SK-N-SH treated with all-trans-retinoic acid at 6 μM for 48 hours (cell line): ENCODE measurements at regions not wholly inside any gene's neighbourhood (a gene's known extent, or its start where the extent isn't known, plus 50 kb on each side); places are given as distances from the start of the nearest gene placed in this dataset.

Experiments used
- ATAC-seq: fragments of 200-7000 bp; cut with Tn5 transposase; 3 replicates; pipeline ENCODE4 v1.9.1; 2020; ENCODE audit warnings: mild to moderate bottlenecking, moderate library complexity
- ARNTL ChIP-seq: fragments of 450-650 bp; formaldehyde crosslinking; IDR thresholded peaks from 2 replicates; pipeline ENCODE4 v1.5.0; 2020; ENCODE audit warnings: low read depth, mild to moderate bottlenecking, moderate library complexity, borderline replicate concordance
- BACH2 ChIP-seq: fragments of 250-450 bp; sonication (Bioruptor Pico); IDR thresholded peaks from 2 replicates; pipeline ENCODE4 v1.9.0; 2021; ENCODE audit warnings: mild to moderate bottlenecking, borderline replicate concordance
- CREB5 ChIP-seq: fragments of 250-450 bp; sonication (Bioruptor Pico); IDR thresholded peaks from 2 replicates; pipeline ENCODE4 v1.5.1; 2020; ENCODE audit warnings: low read depth, mild to moderate bottlenecking, moderate library complexity
- CSDC2 ChIP-seq: fragments of 250-450 bp; sonication (Bioruptor Pico); IDR thresholded peaks from 2 replicates; pipeline ENCODE4 v1.5.0; 2020; ENCODE audit warnings: mild to moderate bottlenecking, moderate library complexity
- ESRRG ChIP-seq: fragments of 250-450 bp; sonication (Bioruptor Pico); IDR thresholded peaks from 2 replicates; pipeline ENCODE4 v1.6.1; 2021; ENCODE audit warnings: mild to moderate bottlenecking
- GLIS3 ChIP-seq: fragments of 250-450 bp; sonication (Bioruptor Pico); IDR thresholded peaks from 2 replicates; pipeline ENCODE4 v1.5.0; 2020; ENCODE audit warnings: mild to moderate bottlenecking, moderate library complexity
- ISL1 ChIP-seq: fragments of 250-450 bp; sonication (Bioruptor Pico); IDR thresholded peaks from 2 replicates; pipeline ENCODE4 v2.1.2; 2022; ENCODE audit warnings: mild to moderate bottlenecking, moderate library complexity
- OSR1 ChIP-seq: fragments of 250-450 bp; sonication (Bioruptor Pico); IDR thresholded peaks from 2 replicates; pipeline ENCODE4 v1.8.0; 2022; ENCODE audit warnings: moderate library complexity, mild to moderate bottlenecking, inconsistent platforms
- PATZ1 ChIP-seq: fragments of 250-450 bp; sonication (Bioruptor Pico); IDR thresholded peaks from 2 replicates; pipeline ENCODE4 v1.8.0; 2020; ENCODE audit warnings: mild to moderate bottlenecking, moderate library complexity, borderline replicate concordance
- PPARA ChIP-seq: fragments of 250-450 bp; sonication (Bioruptor Pico); IDR thresholded peaks from 2 replicates; pipeline ENCODE4 v1.5.0; 2020; ENCODE audit warnings: mild to moderate bottlenecking, borderline replicate concordance
- RARB ChIP-seq: fragments of 250-450 bp; sonication (Bioruptor Pico); IDR thresholded peaks from 2 replicates; pipeline ENCODE4 v1.8.0; 2021; ENCODE audit warnings: mild to moderate bottlenecking, moderate library complexity
- SNAI2 ChIP-seq: fragments of 250-450 bp; sonication (Bioruptor Pico); IDR thresholded peaks from 2 replicates; pipeline ENCODE4 v1.5.0; 2020; ENCODE audit warnings: mild to moderate bottlenecking, moderate library complexity
- TOX ChIP-seq: fragments of 250-450 bp; sonication (Bioruptor Pico); IDR thresholded peaks from 2 replicates; pipeline ENCODE4 v1.8.0; 2021; ENCODE audit warnings: mild to moderate bottlenecking, moderate library complexity, borderline replicate concordance
- ZC3H10 ChIP-seq: fragments of 250-450 bp; sonication (Bioruptor Pico); IDR thresholded peaks from 2 replicates; pipeline ENCODE4 v1.5.1; 2021; ENCODE audit warnings: mild to moderate bottlenecking, moderate library complexity
- ZFP3 ChIP-seq: fragments of 250-450 bp; sonication (Bioruptor Pico); IDR thresholded peaks from 2 replicates; pipeline ENCODE4 v1.5.0; 2020; ENCODE audit warnings: mild to moderate bottlenecking, moderate library complexity
- ZFP30 ChIP-seq: fragments of 450-650 bp; formaldehyde crosslinking; IDR thresholded peaks from 2 replicates; pipeline ENCODE4 v1.5.0; 2022; ENCODE audit warnings: mild to moderate bottlenecking, moderate library complexity
- ZNF565 ChIP-seq: fragments of 450-650 bp; formaldehyde crosslinking; conservative IDR thresholded peaks from 2 replicates; pipeline ENCODE4 v1.5.0; 2020; ENCODE audit warnings: low read depth, mild to moderate bottlenecking, moderate library complexity
- ZNF70 ChIP-seq: fragments of 450-650 bp; formaldehyde crosslinking; IDR thresholded peaks from 2 replicates; pipeline ENCODE4 v1.5.0; 2020; ENCODE audit warnings: mild to moderate bottlenecking, moderate library complexity
- ZNF8 ChIP-seq: fragments of 450-650 bp; formaldehyde crosslinking; IDR thresholded peaks from 2 replicates; pipeline ENCODE4 v1.5.0; 2020; ENCODE audit warnings: mild to moderate bottlenecking, moderate library complexity
- TF ChIP-seq, protein P1 (sequence below): fragments of 250-450 bp; sonication (Bioruptor Pico); IDR thresholded peaks from 2 replicates; pipeline ENCODE4 v1.5.0; 2020; ENCODE audit warnings: mild to moderate bottlenecking, moderate library complexity
- TF ChIP-seq, protein P2 (sequence below): fragments of 250-450 bp; sonication (Bioruptor Pico); IDR thresholded peaks from 2 replicates; pipeline ENCODE4 v1.8.0; 2021; ENCODE audit warnings: low read depth, mild to moderate bottlenecking, moderate library complexity, borderline replicate concordance

- TF ChIP-seq PATZ1 (CRISPR knock-in tag) (0 out of 2 replicates have a peak, but pooled peaks have one; percentile 58), ZFP30 (no peak), SNAI2 (CRISPR knock-in tag) (peak; percentile 76), TOX (no peak), BACH2 (CRISPR knock-in tag) (no peak)
- TF ChIP-seq, all 23 proteins: peak for 10
Measured at GRCh38 chr11:7154881-7155361, 66.1 kb downstream of the RBMXL2 start (continued).

DNA sequence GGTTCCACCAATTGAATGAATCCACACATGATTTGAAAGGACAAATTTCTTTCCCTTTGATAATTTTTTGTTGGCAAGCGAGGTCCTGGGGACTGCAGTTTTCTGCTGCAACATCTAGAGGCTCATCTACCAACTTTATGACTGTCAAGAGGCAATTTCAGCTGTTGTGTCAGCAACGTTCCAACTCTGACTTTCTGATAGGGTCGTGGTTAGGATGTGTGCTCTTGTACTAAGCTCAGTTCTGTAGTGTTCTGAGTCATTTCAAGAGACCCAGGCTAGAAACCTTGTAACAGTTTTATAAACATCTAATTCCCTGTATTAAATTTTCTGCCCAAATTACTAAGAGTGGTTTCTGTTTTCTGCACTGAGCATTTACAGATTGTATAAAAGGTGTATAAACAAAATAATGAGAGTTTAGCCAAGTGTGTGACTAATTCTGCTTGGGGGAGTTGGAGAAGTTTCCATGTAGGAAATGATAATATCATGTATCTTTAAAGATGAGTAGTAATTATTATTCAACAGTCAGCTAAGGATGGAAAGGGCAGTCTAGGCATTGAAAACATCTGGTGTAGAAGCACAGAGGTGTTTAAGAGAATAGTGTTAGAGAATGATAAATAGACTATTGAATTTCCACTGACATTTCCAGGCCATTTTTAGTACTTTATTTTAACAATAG lies 72.2 kb downstream of the RBMXL2 start:
- TF ChIP-seq PPARA (CRISPR knock-in tag) (no peak), GLIS3 (no peak), CREB5 (no peak), ISL1 (CRISPR knock-in tag) (no peak), OSR1 (CRISPR knock-in tag) (no peak), TOX (no peak), ZC3H10 (no peak), CSDC2 (CRISPR knock-in tag) (no peak), PATZ1 (CRISPR knock-in tag) (no peak), RARB (CRISPR knock-in tag) (no peak), ZNF70 (no peak), SNAI2 (CRISPR knock-in tag) (no peak), ZFP30 (no peak), ZNF565 (CRISPR knock-in tag) (no peak), BACH2 (CRISPR knock-in tag) (no peak), ESRRG (no peak), ZNF8 (CRISPR knock-in tag) (no peak), ARNTL (CRISPR knock-in tag) (no peak), ZFP3 (CRISPR knock-in tag) (no peak)
- TF ChIP-seq, protein P1, sequence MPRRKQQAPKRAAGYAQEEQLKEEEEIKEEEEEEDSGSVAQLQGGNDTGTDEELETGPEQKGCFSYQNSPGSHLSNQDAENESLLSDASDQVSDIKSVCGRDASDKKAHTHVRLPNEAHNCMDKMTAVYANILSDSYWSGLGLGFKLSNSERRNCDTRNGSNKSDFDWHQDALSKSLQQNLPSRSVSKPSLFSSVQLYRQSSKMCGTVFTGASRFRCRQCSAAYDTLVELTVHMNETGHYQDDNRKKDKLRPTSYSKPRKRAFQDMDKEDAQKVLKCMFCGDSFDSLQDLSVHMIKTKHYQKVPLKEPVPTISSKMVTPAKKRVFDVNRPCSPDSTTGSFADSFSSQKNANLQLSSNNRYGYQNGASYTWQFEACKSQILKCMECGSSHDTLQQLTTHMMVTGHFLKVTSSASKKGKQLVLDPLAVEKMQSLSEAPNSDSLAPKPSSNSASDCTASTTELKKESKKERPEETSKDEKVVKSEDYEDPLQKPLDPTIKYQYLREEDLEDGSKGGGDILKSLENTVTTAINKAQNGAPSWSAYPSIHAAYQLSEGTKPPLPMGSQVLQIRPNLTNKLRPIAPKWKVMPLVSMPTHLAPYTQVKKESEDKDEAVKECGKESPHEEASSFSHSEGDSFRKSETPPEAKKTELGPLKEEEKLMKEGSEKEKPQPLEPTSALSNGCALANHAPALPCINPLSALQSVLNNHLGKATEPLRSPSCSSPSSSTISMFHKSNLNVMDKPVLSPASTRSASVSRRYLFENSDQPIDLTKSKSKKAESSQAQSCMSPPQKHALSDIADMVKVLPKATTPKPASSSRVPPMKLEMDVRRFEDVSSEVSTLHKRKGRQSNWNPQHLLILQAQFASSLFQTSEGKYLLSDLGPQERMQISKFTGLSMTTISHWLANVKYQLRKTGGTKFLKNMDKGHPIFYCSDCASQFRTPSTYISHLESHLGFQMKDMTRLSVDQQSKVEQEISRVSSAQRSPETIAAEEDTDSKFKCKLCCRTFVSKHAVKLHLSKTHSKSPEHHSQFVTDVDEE (CRISPR knock-in tag), result no peak
- no peak for ATAC-seq

DNA sequence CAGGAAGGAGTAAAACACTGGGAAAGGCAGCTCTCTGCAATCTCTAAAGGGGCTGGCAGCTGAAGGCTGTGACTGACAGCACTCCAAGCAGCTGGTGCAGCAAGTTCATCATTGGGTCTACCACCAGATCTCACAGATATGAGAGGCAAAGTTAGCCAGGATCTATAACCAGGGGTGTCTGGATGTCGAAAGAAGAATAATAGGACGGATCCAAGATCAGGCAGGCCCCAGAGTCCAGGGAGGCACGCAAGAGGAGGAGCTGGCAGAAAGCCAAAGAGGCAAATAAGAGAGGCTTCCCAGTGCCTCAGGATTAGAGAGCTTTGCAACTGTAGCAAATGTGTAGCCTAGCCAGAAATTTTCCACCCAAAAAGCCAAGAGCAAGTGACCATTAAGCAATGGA lies 77.1 kb downstream of the RBMXL2 start:
- ATAC-seq, result no peak
- no peak for TF ChIP-seq ZC3H10
- TF ChIP-seq, protein P2, sequence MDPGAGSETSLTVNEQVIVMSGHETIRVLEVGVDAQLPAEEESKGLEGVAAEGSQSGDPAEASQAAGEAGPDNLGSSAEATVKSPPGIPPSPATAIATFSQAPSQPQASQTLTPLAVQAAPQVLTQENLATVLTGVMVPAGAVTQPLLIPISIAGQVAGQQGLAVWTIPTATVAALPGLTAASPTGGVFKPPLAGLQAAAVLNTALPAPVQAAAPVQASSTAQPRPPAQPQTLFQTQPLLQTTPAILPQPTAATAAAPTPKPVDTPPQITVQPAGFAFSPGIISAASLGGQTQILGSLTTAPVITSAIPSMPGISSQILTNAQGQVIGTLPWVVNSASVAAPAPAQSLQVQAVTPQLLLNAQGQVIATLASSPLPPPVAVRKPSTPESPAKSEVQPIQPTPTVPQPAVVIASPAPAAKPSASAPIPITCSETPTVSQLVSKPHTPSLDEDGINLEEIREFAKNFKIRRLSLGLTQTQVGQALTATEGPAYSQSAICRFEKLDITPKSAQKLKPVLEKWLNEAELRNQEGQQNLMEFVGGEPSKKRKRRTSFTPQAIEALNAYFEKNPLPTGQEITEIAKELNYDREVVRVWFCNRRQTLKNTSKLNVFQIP (CRISPR knock-in tag), result no peak
- TF ChIP-seq OSR1 (CRISPR knock-in tag), result no peak
- TF ChIP-seq SNAI2 (CRISPR knock-in tag), result no peak
- TF ChIP-seq, protein P1 (CRISPR knock-in tag), result no peak
- TF ChIP-seq GLIS3, result no peak
- no peak for TF ChIP-seq ZNF565 (CRISPR knock-in tag)
- no peak for TF ChIP-seq PPARA (CRISPR knock-in tag)
- TF ChIP-seq ZNF70, result no peak
- no peak for TF ChIP-seq ISL1 (CRISPR knock-in tag)
- TF ChIP-seq ARNTL (CRISPR knock-in tag), result no peak
